NOMO-1 treated with DMSO at 0.1 percent for 48 hours (cell line): ENCODE measurements at regions not wholly inside any gene's neighbourhood (a gene's known extent, or its start where the extent isn't known, plus 50 kb on each side); places are given as distances from the start of the nearest gene placed in this dataset.

ENCODE experiments used
- DNase-seq: peaks from one replicate; lab custom pipeline; 2025; ENCODE audit not compliant: unreplicated experiment; lab: John Stamatoyannopoulos, UW

DNA sequence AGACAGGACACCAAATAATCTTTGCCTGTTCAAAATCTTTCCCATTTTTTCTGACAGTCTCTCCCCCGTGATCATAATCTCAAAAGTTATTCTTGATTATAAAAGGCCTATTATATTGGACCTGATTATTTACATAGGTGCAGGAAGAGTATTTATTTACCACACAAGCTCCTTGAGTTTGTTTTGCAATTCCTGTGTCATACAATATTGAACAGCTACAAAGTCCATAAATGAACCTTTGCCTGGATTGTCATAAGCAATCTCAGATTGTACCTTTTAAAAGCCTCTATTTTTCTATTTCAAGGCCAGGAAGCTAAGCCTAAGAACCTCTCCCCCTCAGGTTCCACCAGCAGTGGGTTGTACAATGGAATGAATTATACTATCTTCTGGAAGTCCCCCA, 183.9 kb upstream of the MEOX2 start:
- no peak for DNase-seq

DNA sequence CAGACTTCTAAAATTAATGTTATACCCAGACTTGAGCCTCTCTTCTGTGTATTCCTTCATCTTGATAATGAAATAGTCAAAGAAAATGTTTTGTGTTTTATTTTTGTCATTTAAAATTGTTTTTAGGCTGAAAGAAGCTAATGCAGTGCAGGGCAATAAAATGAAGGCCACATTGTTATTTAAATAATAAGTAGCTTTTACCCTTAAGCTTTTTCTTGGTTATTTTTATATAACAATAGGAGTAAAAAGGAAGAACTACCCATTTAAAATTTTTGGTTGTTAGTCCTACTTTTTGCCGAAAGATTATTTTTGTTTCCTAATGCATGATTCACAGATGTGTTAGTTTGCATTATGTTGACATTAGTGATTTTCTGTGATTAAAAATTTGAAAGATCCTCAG, 181.0 kb upstream of the MEOX2 start:
- no peak for DNase-seq

DNA sequence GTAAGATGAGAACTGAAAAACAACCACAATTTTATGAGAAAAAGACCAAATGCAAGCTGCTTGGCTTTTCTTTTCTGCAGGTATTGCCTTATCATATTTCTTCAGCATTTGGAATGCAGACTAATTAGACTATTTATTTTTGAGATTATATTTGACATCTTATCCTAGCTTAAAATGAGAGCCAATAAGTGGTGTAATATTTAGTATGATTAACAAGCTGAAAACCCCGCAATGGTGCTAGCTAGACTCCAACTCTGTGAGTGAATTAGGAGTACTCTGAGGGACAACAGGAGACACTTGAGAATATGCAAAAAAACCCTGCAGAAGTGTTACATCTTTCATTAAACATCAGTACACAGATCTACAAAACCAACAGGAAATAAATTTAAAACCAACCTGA, 180.3 kb upstream of the MEOX2 start:
- no peak for DNase-seq

DNA sequence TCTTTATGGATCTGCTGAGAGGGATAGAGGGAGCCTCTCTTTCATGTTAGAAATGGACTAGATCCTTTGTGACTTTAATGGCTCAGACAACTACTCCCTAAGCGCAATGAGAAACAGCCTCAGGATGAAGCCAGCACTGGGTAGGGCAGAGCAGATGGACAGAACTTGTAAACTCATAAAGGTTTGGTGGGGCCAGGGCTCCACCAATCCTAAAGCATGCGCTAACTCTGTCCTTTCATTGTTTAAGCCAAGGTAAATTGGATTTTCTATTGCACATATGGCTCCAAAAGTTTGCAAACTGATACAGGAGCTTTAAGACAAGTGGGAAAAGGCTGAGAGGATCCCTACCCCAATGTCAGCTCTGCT, 178.1 kb upstream of the MEOX2 start:
- DNase-seq, result no peak

DNA sequence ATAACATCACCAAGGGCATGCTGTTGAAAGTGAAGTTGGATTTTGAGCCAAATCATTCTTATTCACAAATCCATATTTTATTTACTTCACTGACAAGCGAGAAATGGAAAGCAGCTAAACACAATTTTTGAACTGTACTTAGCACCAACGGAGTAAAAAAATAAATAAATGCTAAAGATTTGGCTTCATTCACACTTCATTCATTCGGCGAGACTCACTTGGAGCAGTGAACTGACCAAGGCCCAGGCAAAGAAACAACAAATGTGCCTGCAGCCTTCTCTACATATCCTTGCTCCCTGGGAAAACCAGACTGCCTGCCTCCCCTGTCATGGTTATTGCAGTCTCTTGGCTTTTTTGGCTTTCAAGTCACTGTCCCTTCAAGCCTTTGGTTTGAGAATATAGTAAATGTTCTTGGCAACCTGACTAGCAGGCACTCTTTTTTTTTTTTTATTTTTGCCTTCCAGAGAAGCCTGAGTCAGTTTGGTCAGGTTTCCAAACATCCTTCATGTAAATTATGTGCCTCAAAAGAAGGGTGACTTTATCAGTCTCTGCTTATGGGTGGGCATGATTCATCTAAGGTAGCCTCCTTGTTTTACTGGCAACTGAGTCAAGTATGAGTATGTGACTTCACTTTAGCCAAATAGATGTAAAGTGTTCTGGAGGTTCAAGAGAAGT, 177.6 kb upstream of the MEOX2 start:
- DNase-seq, result no peak

DNA sequence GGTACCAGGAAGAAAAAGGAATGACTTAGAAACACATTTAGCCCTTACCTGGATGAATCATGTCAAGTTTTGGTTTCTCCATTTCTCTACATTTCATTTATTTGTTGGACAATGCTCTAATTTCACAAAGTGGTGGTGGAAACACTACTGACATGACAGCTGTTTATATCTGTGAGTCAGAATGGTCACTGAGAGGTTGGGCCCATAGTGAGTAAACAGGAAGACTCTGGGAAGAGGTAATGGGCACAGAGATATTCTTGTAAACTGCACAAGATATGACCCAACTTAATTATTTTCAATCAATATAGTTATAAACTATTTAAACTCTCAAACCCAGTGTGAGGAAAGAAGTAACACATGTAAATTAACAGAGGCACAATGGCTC, 176.3 kb upstream of the MEOX2 start:
- no peak for DNase-seq

DNA sequence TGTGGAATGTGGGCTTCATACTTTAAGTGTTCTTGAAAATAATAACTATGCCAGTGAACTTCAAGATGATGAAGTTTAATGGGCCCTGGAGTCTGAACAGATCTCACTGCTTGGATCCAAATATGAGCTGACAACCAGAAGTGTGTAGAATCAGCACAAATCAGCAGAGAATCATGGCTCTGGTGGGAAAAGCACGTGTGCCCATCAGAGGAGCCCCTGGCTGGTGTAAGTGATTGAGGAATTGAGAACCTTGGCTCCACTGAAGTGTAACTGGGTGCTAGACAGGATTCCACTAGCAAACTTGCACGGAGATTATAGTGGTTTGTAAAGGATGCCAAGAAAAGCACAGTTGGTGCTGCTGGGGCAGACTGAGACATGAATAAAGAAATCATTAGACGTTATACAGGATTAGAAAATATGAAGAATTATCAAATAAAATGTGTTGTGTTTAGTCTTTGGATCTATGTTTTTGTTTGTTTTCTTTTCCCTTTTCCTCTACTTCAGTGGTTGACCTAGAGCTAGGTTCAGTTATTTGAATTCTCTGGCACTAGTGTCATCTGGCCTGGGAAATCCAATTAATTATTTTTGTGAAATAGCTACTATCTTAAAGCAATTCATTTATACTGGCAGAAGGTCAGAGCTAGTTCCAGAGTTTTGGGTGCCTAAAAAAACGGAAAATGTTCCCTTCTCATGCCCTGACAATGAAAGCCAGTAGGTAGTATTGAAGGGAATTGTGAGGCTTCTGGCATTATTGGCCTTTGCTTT, 175.7 kb upstream of the MEOX2 start:
- DNase-seq, result no peak

DNA sequence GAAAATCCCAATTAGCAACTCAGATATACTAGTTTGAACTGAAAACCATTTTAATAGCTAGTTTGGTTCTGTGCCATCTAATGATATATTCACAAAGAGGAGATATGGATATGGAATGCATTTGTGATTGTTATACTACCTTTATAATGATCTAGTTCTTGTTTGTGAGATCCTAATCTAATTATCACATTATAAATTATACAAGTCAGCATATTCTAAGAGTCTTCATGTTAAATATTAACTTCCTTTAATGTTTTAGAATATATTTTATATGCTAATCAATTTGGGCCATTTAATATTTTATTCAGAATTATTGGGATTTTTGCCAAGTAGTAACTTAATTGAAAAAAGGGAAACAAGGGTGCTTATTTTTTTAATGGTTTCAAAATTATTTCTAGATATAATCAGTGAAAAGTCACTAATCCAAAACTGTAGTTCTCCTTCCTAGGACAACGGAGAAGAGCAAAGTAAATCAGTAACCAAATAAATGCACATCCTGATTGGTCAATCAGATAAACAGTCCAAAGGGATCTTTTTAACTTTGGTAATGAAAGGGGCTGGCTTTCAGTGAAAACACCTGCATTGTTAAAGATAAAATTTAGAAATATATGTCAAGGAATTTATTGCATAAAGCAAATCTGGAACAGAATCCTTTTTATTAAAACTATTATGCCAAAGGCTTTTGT, 173.9 kb upstream of the MEOX2 start:
- DNase-seq, result no peak

DNA sequence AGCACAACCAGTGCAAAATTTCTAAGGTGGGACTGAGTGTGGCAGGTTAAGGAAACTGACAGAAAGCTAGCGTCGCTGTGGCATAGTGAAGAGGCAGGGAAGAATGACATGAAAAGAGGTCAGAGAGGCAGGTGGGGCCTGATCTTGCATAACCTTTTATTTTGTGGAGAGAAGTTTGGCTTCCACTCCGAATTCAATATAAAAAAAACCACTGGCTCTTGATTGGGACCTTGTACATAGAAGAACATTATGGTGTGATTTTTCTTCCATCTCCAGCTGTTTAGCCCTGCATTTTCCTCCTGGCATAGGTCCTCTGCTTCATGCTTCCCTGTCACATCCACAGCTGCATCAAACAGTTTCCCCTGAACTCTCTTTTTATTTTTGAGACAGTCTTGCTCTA, 170.5 kb upstream of the MEOX2 start:
- no peak for DNase-seq

DNA sequence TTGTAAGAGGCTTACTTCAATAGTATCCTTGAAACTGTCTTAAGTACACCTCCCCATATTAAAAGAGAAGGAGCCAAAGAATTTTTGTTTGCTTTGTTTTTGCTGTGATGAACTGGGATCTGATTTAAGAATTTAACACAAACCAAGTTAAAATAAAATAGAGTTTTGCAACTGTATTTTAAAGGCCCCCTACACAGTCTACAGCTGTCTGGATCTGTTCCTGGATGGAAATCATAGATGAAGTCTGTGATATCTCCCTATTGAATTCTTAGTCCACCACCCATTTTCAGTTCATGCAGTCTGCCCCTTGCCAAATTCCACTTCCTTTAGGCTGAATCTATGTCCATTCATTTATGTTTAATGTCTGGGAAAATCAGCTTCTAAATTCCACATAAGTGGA, 169.8 kb upstream of the MEOX2 start:
- DNase-seq, result no peak

DNA sequence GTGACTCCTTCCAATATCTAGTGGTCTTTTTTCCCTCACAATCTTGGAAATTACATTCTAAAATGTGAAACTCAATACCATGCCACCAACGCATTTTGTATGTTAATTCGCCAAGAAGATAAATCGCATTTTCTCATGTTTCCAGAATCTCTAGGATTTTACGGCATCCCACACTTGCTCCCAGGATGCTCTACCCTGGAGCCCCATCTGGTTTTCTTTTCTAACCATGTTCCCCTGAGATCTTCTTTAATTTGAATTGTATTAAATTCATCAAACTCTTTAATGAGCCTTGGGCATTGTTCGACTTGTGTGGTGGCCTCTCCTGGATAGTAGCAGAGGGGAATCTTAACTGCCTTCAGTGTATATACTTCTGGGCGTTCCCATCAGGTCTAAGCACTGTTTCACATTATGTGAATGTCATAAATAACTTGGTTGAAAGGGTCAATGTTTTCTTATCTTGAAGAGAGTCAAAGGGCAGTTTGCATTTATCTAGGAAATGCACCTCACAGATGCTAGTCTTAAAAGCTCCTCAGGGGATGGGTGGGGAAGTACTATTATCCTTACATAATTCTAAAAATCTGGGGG, 169.1 kb upstream of the MEOX2 start:
- DNase-seq, result no peak

DNA sequence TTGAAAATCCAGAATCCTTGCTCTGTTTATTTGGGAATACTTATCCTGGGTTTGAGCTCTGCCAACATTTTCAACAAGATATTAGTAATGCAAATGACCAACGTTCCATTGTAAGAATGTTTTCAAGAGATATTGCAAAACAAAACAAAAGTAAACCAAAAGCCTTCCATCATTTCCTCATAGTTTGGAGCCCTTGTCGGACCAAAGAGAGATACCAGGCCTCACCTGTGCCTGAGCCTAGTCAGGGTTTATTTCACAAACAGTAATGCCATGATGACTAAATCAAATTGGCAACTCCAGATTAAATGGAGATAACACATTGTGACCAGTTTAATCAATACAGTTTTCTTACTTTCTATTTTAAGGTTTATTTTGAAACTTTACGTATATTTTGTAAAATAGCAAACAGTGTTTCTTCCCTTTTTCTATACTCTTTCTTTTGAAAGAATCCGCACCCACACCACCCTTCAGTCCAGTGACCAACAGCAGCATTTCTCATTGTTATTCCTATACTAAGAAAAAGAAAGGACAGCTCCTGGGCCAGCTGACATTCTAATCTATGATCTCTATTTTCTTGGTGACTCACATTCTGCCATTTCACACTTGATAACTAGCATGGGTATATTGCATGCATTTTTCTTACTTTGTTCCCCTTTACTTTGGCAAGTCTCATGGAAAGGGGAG, 168.5 kb upstream of the MEOX2 start:
- DNase-seq, result peak; percentile 7

DNA sequence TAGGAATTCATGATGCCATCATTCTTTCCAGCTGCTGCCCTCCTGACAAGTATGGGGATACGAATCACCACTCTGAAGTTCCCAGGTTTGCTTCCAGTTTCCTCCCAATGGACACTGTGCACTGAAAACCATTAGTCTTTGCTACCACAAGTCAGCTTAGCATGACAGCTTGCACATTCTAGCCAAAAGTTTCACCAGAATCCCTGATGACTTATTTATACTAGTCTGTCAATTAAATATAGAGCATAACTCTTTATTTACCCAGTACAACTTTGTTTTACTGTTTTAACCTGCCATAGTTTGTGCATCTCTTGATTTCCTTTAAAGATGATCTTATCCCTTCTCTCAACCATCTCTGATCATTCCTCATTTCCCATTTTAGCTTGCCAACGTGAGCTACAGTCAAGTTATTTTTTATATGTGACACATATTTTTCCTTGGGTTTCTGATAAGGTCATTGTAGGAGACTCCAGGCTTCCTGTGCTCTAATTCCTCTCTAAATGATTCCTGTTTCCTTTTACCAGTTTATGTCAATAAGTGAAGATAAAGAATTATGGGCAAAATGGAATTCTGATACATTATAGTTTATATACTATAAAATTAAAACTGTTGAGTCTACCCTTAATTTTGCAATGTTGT, 167.5 kb upstream of the MEOX2 start:
- DNase-seq, result no peak

DNA sequence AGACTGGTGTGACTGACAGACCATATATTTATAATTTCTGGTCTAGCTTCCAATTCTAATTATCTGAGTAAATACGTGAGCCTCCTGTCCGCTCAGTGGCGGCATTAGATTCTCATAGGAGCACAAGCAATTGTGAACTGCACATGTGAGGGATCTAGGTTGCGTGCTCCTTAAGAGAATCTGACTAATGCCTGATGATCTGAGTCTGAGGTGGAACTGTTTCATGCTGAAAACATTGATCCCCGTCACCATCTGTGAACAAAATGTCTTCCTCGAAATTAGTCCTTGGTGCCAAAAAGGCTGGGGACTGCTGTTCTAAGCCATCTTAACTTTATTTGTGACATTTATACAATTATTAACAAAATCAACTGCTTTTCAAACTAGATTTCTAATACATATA, 164.7 kb upstream of the MEOX2 start:
- DNase-seq, result no peak

DNA sequence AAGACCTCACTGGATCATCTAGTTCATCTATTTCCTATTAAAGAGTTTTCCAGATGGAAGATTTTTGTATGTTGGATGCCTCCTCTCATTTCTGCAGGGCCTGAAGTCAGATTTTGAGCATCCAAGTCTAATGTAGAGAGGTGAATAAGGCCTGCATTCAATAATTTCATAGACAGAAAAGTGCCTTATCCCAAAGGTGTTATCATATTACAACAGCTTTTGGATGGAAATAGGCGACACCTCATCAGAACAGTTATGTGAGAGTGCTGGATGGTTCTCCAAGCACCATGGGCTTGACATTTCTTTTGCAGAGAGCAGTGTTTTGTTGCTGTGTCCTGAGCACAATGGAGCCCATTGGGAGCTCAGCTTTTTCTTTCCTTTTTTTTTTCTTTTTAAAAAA, 162.4 kb upstream of the MEOX2 start:
- DNase-seq, result no peak

DNA sequence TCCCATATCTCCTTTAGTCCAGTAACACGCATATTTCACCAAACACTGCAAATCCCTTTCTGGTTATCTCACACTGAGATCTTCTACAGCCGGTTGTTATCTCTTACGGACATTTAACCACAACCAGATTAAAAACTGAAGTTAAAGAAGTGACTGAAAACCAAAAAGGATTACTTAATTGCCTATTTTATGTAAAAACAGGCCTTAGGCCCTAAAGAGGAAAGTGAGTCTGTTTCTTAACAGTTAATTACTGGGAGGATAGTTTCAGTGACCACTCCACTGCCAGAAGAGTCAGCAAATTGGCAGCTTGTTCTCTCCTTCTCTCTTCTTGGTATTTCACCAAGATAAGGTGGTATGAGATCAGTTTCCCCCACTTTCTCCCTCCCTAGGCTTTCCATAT, 161.9 kb upstream of the MEOX2 start:
- peak; percentile 75 for DNase-seq

DNA sequence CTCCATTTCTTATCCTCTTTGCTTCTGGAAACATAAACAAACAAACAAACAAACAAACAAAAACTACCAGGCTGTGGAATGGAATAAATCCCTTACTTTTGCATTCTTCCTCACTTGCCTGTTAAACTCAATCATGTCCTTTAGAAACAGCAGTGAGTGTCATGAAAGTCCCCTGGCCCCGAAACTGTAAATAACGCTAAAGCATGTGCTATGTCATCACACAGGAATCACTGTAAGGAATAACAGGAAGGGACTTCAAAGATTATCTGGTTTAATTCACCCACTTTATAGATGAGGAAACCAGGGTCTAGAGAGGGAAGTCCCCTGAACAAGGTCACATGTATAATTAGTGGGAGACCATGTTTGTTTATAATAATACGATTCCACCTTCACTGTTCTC, 159.4 kb upstream of the MEOX2 start:
- DNase-seq, result no peak

DNA sequence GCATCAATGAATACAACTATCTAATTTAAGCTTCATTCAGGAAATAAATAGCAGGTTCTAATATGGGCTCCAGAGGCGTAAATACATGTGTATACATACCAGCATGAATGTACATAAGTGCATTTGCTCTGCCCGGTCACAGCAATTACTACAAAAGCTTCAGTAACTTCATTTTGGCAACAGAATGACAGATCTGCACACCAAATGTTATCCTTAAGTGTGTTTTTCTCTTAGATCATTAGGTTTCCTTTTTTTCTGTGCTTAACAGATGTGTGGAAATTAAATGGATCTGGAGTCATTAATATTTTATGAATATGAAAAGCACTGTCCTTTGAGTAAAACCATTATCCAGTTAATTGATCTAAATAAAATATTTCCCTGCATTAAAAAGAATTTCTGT, 159.0 kb upstream of the MEOX2 start:
- DNase-seq, result no peak

DNA sequence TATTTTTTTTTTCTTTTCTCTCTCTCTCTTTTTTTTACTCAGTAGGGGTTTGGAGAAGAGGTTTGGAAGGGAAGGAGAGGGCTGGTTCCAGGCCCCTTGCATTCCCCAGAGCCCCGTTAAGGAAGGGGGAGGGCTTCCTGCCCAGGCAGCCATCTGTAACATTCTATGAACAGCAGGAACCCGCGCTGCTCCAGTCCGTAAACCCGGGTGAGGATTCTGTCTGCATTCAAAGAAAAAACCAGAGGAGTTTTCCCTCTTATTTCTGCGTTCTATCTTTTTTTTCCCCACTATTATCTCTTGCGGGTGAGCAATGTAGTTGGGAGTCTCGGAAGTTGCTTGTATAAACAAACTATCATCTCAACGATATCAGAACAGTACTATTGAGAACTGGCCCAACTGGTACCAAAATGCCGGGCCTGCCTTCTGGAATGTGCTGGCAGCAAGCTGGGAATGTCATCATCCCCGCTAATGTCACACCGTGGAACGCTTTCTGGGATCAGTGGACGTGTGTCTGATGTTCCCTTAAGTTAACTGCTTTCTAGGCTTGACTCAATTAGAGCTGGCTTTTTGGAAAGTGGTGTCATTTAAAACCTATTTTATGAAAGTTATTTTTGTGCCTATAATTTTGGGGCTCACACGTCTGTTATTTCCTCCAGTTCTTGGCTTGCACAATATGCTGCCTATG, 153.1 kb upstream of the MEOX2 start:
- DNase-seq, result no peak

DNA sequence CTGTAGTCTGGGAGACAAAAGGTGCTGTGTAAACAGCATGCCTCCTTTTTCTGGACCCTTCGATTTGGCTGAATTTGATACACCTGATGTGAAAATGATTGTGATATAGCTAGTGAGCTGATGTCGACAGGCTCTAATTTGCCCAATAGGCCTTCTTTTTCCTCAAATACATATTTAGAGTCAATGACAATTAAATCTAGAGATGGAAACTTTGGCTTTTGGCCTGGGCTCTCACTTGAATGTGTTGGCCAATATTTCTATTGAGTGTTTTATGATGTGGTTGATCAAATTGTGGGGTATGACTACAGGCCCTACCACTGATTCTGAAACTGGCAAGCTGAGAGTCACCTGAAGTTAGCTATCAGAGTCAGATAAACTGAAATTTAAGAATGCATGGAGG, 151.8 kb upstream of the MEOX2 start:
- no peak for DNase-seq
